ENCODE measurements at regions not wholly inside any gene's neighbourhood (a gene's known extent, or its start where the extent isn't known, plus 50 kb on each side); places are given as distances from the start of the nearest gene placed in this dataset.

- in situ Hi-C loops (cut with HindIII; ENCODE audit: low sequenced_read_pairs) = loop anchor here (10.0 kb wide), 1 partner anchor 309 kb away; the partner anchor contains the start of gene BCL6
These were observed 100.1 kb upstream of the LPP start for GRCh38 chr3:188053710-188054380.

GRCh38 chr3:188054541-188054940, 99.4 kb upstream of the LPP start:
- in situ Hi-C loops (cut with HindIII; ENCODE audit: low sequenced_read_pairs) = loop anchor here (10.0 kb wide), 1 partner anchor 310 kb away; the partner anchor contains the start of gene BCL6

- in situ Hi-C loops (cut with HindIII; ENCODE audit: low sequenced_read_pairs) = loop anchor here (10.0 kb wide), 1 partner anchor 311 kb away; the partner anchor contains the start of gene BCL6
These were observed 98.6 kb upstream of the LPP start for GRCh38 chr3:188055388-188055787.

- in situ Hi-C loops (cut with HindIII; ENCODE audit: low sequenced_read_pairs) = loop anchor here (10.0 kb wide), 1 partner anchor 312 kb away; the partner anchor contains the start of gene BCL6
These were observed 96.8 kb upstream of the LPP start for GRCh38 chr3:188057124-188057523.

GRCh38 chr3:188058569-188059184, 95.3 kb upstream of the LPP start:
- in situ Hi-C loops (cut with HindIII; ENCODE audit: low sequenced_read_pairs) = loop anchor here (10.0 kb wide), 1 partner anchor 314 kb away; the partner anchor contains the start of gene BCL6

GRCh38 chr3:188059351-188059750, 94.6 kb upstream of the LPP start:
- in situ Hi-C loops (cut with HindIII; ENCODE audit: low sequenced_read_pairs) = loop anchor here (10.0 kb wide), 1 partner anchor 315 kb away; the partner anchor contains the start of gene BCL6

- in situ Hi-C loops (cut with HindIII; ENCODE audit: low sequenced_read_pairs) = no loop called here
These were observed 93.6 kb upstream of the LPP start for GRCh38 chr3:188060264-188060835.

GRCh38 chr3:188060840-188061544, 93.0 kb upstream of the LPP start:
- in situ Hi-C loops (cut with HindIII; ENCODE audit: low sequenced_read_pairs) = no loop called here

- in situ Hi-C loops (cut with HindIII; ENCODE audit: low sequenced_read_pairs) = no loop called here
These were observed 91.7 kb upstream of the LPP start for GRCh38 chr3:188062216-188062615.

GRCh38 chr3:188064831-188065493, 89.0 kb upstream of the LPP start:
- in situ Hi-C loops (cut with HindIII; ENCODE audit: low sequenced_read_pairs) = no loop called here

GRCh38 chr3:188066141-188066540, 87.8 kb upstream of the LPP start:
- in situ Hi-C loops (cut with HindIII; ENCODE audit: low sequenced_read_pairs) = no loop called here

GRCh38 chr3:188067932-188068331, 86.0 kb upstream of the LPP start:
- in situ Hi-C loops (cut with HindIII; ENCODE audit: low sequenced_read_pairs) = no loop called here

GRCh38 chr3:188068342-188068741, 85.6 kb upstream of the LPP start:
- in situ Hi-C loops (cut with HindIII; ENCODE audit: low sequenced_read_pairs) = no loop called here

- in situ Hi-C loops (cut with HindIII; ENCODE audit: low sequenced_read_pairs) = no loop called here
These were observed 82.3 kb upstream of the LPP start for GRCh38 chr3:188071636-188072035.

- in situ Hi-C loops (cut with HindIII; ENCODE audit: low sequenced_read_pairs) = no loop called here
These were observed 77.8 kb upstream of the LPP start for GRCh38 chr3:188076176-188076575.

- in situ Hi-C loops (cut with HindIII; ENCODE audit: low sequenced_read_pairs) = no loop called here
These were observed 76.7 kb upstream of the LPP start for GRCh38 chr3:188077160-188077799.

- in situ Hi-C loops (cut with HindIII; ENCODE audit: low sequenced_read_pairs) = no loop called here
These were observed 73.9 kb upstream of the LPP start for GRCh38 chr3:188080091-188080490.

GRCh38 chr3:188082031-188082430, 71.9 kb upstream of the LPP start:
- in situ Hi-C loops (cut with HindIII; ENCODE audit: low sequenced_read_pairs) = no loop called here

- in situ Hi-C loops (cut with HindIII; ENCODE audit: low sequenced_read_pairs) = no loop called here
These were observed 71.5 kb upstream of the LPP start for GRCh38 chr3:188082450-188082849.

GRCh38 chr3:188083011-188083410, 70.9 kb upstream of the LPP start:
- in situ Hi-C loops (cut with HindIII; ENCODE audit: low sequenced_read_pairs) = no loop called here
